BLaER1 treated with 17β-estradiol and CSF1 and Interleukin-3, amounts not matched to agents 10 nM and 100 nM (cell line): ENCODE measurements at regions not wholly inside any gene's neighbourhood (a gene's known extent, or its start where the extent isn't known, plus 50 kb on each side); places are given as distances from the start of the nearest gene placed in this dataset.

ENCODE experiments used
- H3K27ac ChIP-seq, 11 experiments: shearing (Covaris generic); formaldehyde crosslinking; 2 replicates each; pipeline ENCODE4 v1.8.1; 2022
- H3K27me3 ChIP-seq, 11 experiments: shearing (Covaris generic); formaldehyde crosslinking; 2 replicates each; pipeline ENCODE4 v1.8.1; 2022
- H3K36me3 ChIP-seq, 11 experiments: shearing (Covaris generic); formaldehyde crosslinking; 2 replicates each; pipeline ENCODE4 v1.8.1; 2022
- H3K4me1 ChIP-seq, 10 experiments: shearing (Covaris generic); formaldehyde crosslinking; 2 replicates each; pipeline ENCODE4 v1.8.1; 2022
- H3K4me2 ChIP-seq, 11 experiments: shearing (Covaris generic); formaldehyde crosslinking; 2 replicates each; pipeline ENCODE4 v1.8.1; 2022
- H3K4me3 ChIP-seq, 10 experiments: shearing (Covaris generic); formaldehyde crosslinking; 2 replicates each; pipeline ENCODE4 v1.8.1; 2022
- H3K9ac ChIP-seq, 11 experiments: shearing (Covaris generic); formaldehyde crosslinking; 2 replicates each; pipeline ENCODE4 v1.8.1; 2022
- H3K9me3 ChIP-seq, 11 experiments: shearing (Covaris generic); formaldehyde crosslinking; replicated peaks in 1 of 11; 2 replicates each; pipeline ENCODE4 v1.8.1; 2022
- H4K20me1 ChIP-seq, 11 experiments: shearing (Covaris generic); formaldehyde crosslinking; 2 replicates each; pipeline ENCODE4 v1.8.1; 2022
- Cebpa-rat ChIP-seq, 11 experiments: shearing (Covaris generic); IDR thresholded peaks; 2 replicates each; pipeline ENCODE4 v1.8.1; 2022

DNA sequence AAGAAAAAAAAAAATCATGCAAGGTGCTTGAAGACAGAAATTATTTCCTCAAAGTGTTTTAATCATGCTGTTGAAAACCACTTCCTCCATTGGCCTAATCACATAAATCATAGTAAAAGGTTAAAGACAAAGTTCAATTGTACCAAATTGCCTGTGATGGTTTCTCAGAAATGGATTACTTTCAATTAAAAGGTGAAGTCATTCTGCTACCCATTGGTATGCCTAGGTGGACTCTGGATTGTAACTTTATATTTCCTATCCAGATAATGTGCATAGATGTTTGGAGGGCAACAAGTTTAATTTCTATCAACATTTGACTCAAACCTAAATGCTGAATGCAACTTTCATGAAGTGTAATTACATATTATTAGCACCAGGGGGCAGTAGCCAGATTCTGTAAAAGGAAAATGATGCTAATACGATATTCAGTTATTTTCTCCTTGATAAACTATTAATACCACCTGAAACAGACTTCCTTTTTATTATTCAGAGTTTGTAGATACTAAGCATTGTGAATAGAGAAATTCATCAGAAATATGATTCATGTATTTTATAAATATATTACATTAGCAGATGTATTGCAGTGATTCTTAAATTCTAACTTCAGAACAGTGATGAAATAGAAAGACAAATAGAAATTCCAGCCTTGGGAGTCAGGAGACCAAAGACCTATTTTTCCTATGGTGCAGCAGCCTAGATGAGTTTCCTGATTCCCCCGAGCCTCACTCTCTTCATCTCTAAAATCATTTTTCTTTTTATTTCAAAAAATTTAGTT is 148.2 kb downstream of the CAAP1 start:
- Histone ChIP-seq H3K4me2 (no peak overlapping the region), H3K4me3 (no peak overlapping the region), H3K27ac (no peak overlapping the region), H3K27me3 (no peaks in the 10 kb centered on the region), H3K4me1 (no peaks in the 10 kb centered on the region), H3K36me3 (no peaks in the 10 kb centered on the region), H4K20me1 (no peaks in the 10 kb centered on the region), H3K9me3 (peaks cover 0 to 13% (median 7%) of the 10 kb centered on the region in 11 experiments; a peak in 16 of 22 replicates), H3K9ac (no peak overlapping the region)
- no peak for TF ChIP-seq Cebpa-rat (IDR thresholded peaks at IDR 0.05)

DNA sequence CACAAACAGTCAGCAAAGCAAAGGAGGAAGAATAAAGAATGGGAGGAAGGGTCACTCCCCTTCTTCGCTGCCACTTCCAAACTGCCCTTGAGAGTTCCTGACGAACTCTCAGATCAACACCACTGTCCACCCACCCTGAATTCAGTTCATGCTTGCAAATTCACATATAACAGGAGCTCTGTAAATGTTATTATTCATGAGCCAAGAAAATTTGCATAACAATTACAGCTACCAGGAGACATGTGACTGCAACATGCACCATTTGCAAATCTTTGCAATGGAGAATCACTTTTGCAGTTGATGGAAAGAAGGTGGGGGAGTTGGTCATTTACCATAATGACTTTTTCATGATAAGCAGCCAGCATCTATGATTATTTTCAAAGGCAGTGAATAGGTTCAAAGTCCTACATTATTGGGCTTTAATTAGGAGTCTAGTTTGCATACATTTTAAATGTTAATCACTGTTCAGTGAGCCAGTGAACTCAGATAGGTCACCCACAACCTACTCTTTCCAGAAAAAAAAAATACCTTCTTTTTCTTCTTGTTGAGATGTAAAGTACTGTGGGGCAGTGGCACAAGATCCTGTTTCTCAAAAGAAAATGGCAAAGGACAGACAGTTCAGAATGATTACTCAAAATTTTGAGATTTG is 149.7 kb downstream of the CAAP1 start:
- no peak for TF ChIP-seq Cebpa-rat (IDR thresholded peaks at IDR 0.05)
- Histone ChIP-seq H3K36me3 (no peaks in the 10 kb centered on the region), H3K4me2 (no peak overlapping the region)

DNA sequence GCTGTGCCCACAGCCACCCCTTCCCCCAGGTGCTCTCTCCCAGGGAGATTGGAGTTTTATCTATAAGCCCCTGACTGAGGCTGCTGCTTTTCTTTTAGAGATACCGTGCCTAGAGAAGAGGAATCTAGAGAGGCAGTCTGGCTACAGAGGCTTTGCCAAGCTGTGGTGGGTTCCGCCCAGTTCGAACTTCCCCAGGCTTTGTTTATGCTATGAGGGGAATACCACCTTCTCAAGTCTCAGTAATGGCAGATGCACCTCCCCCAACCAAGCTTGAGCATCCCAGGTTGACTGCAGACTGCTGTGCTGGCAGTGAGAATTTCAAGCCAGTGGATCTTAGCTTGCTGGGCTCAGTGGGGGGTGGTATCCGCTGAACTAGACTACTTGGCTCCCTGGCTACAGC is 157.4 kb downstream of the CAAP1 start:
- Histone ChIP-seq H3K36me3 (no peaks in the 10 kb centered on the region), H3K27ac (no peak overlapping the region), H3K4me2 (no peak overlapping the region), H3K27me3 (no peaks in the 10 kb centered on the region), H3K9me3 (peaks cover 11 to 38% (median 19%) of the 10 kb centered on the region in 11 experiments; a peak in 20 of 22 replicates), H4K20me1 (no peaks in the 10 kb centered on the region), H3K4me1 (no peaks in the 10 kb centered on the region), H3K4me3 (no peak overlapping the region), H3K9ac (no peak overlapping the region)
- TF ChIP-seq Cebpa-rat (IDR thresholded peaks at IDR 0.05): no peak

More for the DNA sequence above, 149.7 kb downstream of the CAAP1 start:
- H4K20me1 ChIP-seq: no peaks in the 10 kb centered on the region
- no peaks in the 10 kb centered on the region for H3K27me3 ChIP-seq
- H3K9ac ChIP-seq: no peak overlapping the region
- H3K27ac ChIP-seq: no peak overlapping the region
- H3K4me1 ChIP-seq: no peaks in the 10 kb centered on the region
- peaks cover 6 to 23% (median 16%) of the 10 kb centered on the region in 11 experiments; a peak in 20 of 22 replicates for H3K9me3 ChIP-seq
- no peak overlapping the region for H3K4me3 ChIP-seq

DNA sequence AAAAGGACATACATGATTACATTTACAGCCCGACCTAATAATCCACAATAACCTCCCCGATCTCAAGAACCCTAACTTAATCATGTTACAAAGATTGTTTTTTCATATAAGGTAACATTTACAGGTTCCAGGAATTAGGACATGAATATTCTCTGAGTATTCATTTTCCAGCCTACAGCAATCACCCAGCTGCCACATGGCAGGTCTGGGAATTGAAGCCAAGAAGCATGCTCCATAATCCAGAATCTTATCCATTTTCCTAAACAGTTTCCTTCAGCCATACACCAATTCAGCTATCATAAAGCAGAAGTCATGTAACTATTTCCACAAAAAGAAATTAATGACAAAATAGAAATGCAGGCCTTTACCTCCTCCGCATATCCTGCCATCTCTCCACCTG is 163.4 kb downstream of the CAAP1 start:
- peaks cover 0 to 4% (median 0%) of the 10 kb centered on the region in 11 experiments; a peak in 4 of 22 replicates for H3K9me3 ChIP-seq
- no peak overlapping the region for H3K27ac ChIP-seq
- no peaks in the 10 kb centered on the region for H3K27me3 ChIP-seq
- no peak overlapping the region for H3K4me3 ChIP-seq
- H3K4me2 ChIP-seq: no peak overlapping the region
- no peak overlapping the region for H3K9ac ChIP-seq
- TF ChIP-seq Cebpa-rat (IDR thresholded peaks at IDR 0.05): no peak
- no peaks in the 10 kb centered on the region for H4K20me1 ChIP-seq
- H3K4me1 ChIP-seq: no peaks in the 10 kb centered on the region
- no peaks in the 10 kb centered on the region for H3K36me3 ChIP-seq

DNA sequence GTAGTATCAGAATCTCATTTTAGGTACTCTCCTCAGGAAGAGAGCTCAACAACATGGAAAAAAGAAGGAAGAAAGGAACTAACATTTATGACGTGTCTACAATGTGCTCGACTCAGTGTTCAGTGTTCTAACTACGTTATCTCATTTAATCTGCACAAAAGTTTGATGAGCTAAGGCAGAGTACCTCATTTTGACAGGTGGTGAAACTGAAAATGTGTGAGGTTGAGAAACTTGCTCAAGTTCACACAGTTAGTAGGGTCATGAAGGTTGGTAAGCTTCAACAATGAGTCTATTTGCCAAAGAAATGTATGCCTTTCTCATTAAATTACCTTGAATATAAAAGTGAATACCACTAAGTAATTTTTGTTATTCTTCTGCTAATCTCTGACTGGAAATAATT is 165.1 kb downstream of the CAAP1 start:
- H3K27ac ChIP-seq: no peak overlapping the region
- H3K4me2 ChIP-seq: no peak overlapping the region
- H4K20me1 ChIP-seq: no peaks in the 10 kb centered on the region
- H3K9me3 ChIP-seq: peaks cover 0 to 4% (median 0%) of the 10 kb centered on the region in 11 experiments; a peak in 4 of 22 replicates
- no peak for TF ChIP-seq Cebpa-rat (IDR thresholded peaks at IDR 0.05)
- H3K27me3 ChIP-seq: no peaks in the 10 kb centered on the region
- no peaks in the 10 kb centered on the region for H3K36me3 ChIP-seq
- no peaks in the 10 kb centered on the region for H3K4me1 ChIP-seq
- H3K9ac ChIP-seq: no peak overlapping the region
- H3K4me3 ChIP-seq: no peak overlapping the region

DNA sequence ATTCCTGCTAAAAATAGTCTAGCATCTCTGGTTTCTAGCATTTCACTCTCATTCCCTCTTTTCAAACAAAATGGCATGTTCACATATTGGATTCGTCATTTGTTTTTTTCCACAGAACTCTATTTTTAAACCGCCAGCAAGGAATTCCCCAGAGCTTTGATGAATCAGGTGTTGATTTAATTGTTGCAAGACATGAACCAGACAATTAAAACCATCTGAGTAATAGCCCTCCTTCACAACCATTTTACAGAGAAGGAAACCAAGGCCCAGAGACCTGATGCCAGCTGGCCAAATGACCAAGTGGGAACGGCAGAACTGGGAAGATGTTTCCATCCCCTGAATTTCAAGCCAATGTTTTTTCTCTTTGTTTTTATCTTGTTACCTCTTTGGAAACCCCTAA is 167.0 kb downstream of the CAAP1 start:
- H3K9ac ChIP-seq: no peak overlapping the region
- no peaks in the 10 kb centered on the region for H3K36me3 ChIP-seq
- H3K27me3 ChIP-seq: no peaks in the 10 kb centered on the region
- no peak overlapping the region for H3K4me2 ChIP-seq
- no peaks in the 10 kb centered on the region for H3K4me1 ChIP-seq
- H4K20me1 ChIP-seq: no peaks in the 10 kb centered on the region
- no peaks in the 10 kb centered on the region for H3K9me3 ChIP-seq
- H3K4me3 ChIP-seq: no peak overlapping the region
- no peak overlapping the region for H3K27ac ChIP-seq
- TF ChIP-seq Cebpa-rat (IDR thresholded peaks at IDR 0.05): no peak

DNA sequence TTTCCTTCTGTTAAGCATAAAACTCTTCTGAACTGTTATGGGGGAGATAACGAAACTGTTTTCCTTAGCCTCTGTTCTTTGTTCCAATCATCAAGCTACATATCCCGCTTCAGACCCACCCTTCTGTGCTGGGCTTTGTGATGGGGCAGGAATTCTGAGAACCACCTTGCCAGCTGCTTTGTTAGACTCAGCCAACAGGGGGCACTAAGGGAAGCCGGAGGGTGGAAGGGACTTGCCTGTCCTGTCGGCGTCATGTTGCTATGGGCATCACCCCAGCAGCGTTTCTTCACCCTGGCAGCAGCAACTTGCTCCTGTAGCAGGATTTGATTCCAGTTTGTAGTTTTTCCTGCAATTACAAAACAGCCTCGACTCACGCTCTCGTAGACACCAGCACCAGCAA is 169.1 kb downstream of the CAAP1 start:
- Histone ChIP-seq H3K36me3 (no peaks in the 10 kb centered on the region), H3K27me3 (no peaks in the 10 kb centered on the region), H3K27ac (no peak overlapping the region), H4K20me1 (no peaks in the 10 kb centered on the region), H3K9ac (no peak overlapping the region), H3K4me3 (no peak overlapping the region), H3K4me2 (no peak overlapping the region), H3K4me1 (no peaks in the 10 kb centered on the region), H3K9me3 (no peaks in the 10 kb centered on the region)
- no peak for TF ChIP-seq Cebpa-rat (IDR thresholded peaks at IDR 0.05)

DNA sequence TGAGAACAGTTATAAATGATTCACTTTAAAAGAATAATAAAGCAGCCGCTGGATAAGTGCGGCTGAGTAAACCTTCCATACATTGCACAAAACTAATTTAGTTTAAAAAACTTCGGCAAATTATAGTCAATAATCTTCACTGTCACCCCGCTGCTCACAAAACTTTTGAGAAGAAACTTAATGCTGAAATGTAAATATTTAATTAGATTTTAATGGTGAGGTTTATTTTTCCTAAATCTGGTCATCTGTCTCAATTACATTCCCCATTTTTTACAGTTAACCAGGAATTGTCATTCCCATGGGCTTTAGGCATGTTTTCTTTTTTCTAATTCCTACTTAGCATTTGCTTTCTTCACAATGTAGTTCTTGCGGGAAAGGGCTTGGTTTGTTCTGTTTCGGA is 169.8 kb downstream of the CAAP1 start:
- Histone ChIP-seq H3K27me3 (no peaks in the 10 kb centered on the region), H3K4me2 (no peak overlapping the region), H3K4me1 (no peaks in the 10 kb centered on the region), H3K4me3 (no peak overlapping the region), H4K20me1 (no peaks in the 10 kb centered on the region), H3K9ac (no peak overlapping the region), H3K36me3 (no peaks in the 10 kb centered on the region), H3K27ac (no peak overlapping the region), H3K9me3 (no peaks in the 10 kb centered on the region)
- TF ChIP-seq Cebpa-rat (IDR thresholded peaks at IDR 0.05): no peak

DNA sequence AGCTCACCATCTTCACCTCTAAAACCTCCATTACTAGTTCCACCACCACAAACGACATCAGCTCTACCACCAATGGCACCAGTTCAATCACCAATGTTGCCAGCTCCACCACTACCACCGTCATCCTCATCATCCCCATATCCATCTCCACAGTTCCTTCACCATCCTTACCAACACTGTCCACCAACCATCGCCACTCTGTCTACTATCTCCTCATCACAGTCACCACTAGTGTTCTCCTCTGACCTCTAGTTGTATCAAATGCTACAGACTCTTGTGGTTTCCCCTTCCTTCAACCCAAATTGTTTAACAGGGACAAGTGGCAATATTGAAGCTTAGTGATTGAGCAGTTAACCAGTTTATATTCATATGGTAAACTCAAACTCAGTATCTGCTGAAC is 182.6 kb downstream of the CAAP1 start:
- H3K27ac ChIP-seq: no peak overlapping the region

DNA sequence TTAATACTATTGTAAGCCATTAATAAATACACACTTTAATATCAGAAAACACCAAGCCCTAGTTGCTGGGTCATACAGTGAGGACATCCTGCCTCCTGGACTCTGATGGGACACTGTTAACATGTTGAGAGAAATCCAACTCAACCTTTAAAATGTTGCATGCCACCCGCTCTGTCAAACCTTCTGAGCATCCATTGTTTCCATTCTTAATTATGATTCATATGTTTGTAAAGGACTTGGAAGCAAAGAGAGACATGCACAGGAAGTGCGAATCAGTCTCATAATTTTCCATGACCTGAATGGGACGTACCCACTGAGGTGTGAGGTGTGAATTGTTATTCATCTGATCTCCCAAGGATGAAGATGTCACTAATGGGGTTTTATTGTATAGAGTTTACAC is 186.4 kb downstream of the CAAP1 start:
- no peak overlapping the region for H3K27ac ChIP-seq
- H3K36me3 ChIP-seq: no peaks in the 10 kb centered on the region
- no peak overlapping the region for H3K9ac ChIP-seq
- no peaks in the 10 kb centered on the region for H3K27me3 ChIP-seq
- H3K4me1 ChIP-seq: no peaks in the 10 kb centered on the region
- TF ChIP-seq Cebpa-rat (IDR thresholded peaks at IDR 0.05): no peak
- H3K9me3 ChIP-seq: no peaks in the 10 kb centered on the region
- no peak overlapping the region for H3K4me2 ChIP-seq
- no peak overlapping the region for H3K4me3 ChIP-seq
- no peaks in the 10 kb centered on the region for H4K20me1 ChIP-seq

More for the DNA sequence above, 182.6 kb downstream of the CAAP1 start:
- H3K27me3 ChIP-seq: no peaks in the 10 kb centered on the region
- no peaks in the 10 kb centered on the region for H3K36me3 ChIP-seq
- no peaks in the 10 kb centered on the region for H3K9me3 ChIP-seq
- TF ChIP-seq Cebpa-rat (IDR thresholded peaks at IDR 0.05): no peak
- no peaks in the 10 kb centered on the region for H3K4me1 ChIP-seq
- H3K9ac ChIP-seq: no peak overlapping the region
- no peak overlapping the region for H3K4me3 ChIP-seq
- no peak overlapping the region for H3K4me2 ChIP-seq
- H4K20me1 ChIP-seq: no peaks in the 10 kb centered on the region
